Loucy (cell line): ENCODE measurements at regions not wholly inside any gene's neighbourhood (a gene's known extent, or its start where the extent isn't known, plus 50 kb on each side); places are given as distances from the start of the nearest gene placed in this dataset.

ENCODE experiments used
- EZH2phosphoT487 ChIP-seq: fragments of 200-600 bp; IDR thresholded peaks from 2 replicates; pipeline ENCODE4 v1.6.1; 2018; ENCODE audit warnings: antibody characterized with exemption, mild to moderate bottlenecking, moderate library complexity, borderline replicate concordance
- TF ChIP-seq, protein P1 (sequence below): fragments of 200-600 bp; sonication (generic); conservative IDR thresholded peaks from 2 replicates; pipeline ENCODE4 v1.5.1; 2014; ENCODE audit warnings: mild to moderate bottlenecking, antibody characterized with exemption, low read length

DNA sequence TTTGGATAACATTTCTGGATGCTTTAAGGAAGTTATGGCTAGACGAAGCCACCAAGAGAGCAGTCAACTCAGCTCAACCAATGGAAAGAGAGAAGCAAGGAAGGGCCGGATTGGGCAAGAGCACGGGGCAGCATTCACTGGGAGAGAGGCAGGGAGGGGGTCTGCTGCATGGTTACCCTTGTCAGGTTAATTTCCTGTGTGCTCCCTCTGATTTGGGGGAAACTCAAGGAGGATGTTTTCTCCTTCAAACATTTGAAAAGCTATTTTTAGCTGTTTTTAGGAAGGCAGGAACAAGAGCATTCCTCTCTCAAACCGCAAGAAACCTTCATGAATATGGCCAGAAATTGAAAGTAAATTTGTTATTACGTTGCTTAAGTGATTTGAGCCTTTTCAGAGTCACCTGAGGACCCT lies 118.5 kb upstream of the ZFHX3 start:
- TF ChIP-seq, protein P1, sequence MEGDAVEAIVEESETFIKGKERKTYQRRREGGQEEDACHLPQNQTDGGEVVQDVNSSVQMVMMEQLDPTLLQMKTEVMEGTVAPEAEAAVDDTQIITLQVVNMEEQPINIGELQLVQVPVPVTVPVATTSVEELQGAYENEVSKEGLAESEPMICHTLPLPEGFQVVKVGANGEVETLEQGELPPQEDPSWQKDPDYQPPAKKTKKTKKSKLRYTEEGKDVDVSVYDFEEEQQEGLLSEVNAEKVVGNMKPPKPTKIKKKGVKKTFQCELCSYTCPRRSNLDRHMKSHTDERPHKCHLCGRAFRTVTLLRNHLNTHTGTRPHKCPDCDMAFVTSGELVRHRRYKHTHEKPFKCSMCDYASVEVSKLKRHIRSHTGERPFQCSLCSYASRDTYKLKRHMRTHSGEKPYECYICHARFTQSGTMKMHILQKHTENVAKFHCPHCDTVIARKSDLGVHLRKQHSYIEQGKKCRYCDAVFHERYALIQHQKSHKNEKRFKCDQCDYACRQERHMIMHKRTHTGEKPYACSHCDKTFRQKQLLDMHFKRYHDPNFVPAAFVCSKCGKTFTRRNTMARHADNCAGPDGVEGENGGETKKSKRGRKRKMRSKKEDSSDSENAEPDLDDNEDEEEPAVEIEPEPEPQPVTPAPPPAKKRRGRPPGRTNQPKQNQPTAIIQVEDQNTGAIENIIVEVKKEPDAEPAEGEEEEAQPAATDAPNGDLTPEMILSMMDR, result no peak
- TF ChIP-seq EZH2phosphoT487, result no peak
